Panc1 (cell line): ENCODE measurements at regions not wholly inside any gene's neighbourhood (a gene's known extent, or its start where the extent isn't known, plus 50 kb on each side); places are given as distances from the start of the nearest gene placed in this dataset.

Experiments
- CTCF ChIP-seq: fragments of 450-650 bp; IDR thresholded peaks from 2 replicates; pipeline ENCODE4 v1.5.1; 2017; ENCODE audit warnings: mild to moderate bottlenecking
- POLR2AphosphoS5 ChIP-seq: IDR thresholded peaks from 2 replicates; pipeline ENCODE4 v1.6.1; 2012; ENCODE audit warnings: mild to moderate bottlenecking, low read depth, low read length, moderate library complexity
- TF ChIP-seq, protein P1 (sequence below), 2 experiments: IDR thresholded peaks; 2 replicates each; pipeline ENCODE4 v1.6.1; 2011 to 2012; ENCODE audit warnings: low read depth in 2 of 2, control low read depth in 1 of 2, low read length in 1 of 2, mild to moderate bottlenecking in 1 of 2, moderate library complexity in 1 of 2; ENCODE audit not compliant: insufficient read depth in 1 of 2

DNA sequence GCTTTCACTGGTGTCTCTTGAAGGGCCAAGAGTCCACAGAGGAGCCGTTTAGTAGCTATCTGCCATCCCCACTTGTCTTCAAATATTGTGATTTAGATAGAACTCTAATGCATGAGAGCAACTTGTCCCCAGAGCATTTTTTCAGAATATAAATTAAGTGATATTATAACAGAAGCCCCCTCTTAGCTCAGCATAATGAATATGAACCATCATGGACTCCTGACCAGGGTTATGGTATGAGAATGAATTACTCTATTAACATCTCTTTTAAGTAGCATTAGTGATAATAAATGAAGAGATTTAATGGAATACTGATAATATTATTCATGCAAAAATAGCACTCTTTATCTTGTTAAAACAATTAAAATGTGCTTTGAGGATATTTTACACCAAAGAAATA is 709.6 kb downstream of the GALR1 start:
- TF ChIP-seq CTCF, result no peak
- no peak for TF ChIP-seq POLR2AphosphoS5
- TF ChIP-seq, protein P1, sequence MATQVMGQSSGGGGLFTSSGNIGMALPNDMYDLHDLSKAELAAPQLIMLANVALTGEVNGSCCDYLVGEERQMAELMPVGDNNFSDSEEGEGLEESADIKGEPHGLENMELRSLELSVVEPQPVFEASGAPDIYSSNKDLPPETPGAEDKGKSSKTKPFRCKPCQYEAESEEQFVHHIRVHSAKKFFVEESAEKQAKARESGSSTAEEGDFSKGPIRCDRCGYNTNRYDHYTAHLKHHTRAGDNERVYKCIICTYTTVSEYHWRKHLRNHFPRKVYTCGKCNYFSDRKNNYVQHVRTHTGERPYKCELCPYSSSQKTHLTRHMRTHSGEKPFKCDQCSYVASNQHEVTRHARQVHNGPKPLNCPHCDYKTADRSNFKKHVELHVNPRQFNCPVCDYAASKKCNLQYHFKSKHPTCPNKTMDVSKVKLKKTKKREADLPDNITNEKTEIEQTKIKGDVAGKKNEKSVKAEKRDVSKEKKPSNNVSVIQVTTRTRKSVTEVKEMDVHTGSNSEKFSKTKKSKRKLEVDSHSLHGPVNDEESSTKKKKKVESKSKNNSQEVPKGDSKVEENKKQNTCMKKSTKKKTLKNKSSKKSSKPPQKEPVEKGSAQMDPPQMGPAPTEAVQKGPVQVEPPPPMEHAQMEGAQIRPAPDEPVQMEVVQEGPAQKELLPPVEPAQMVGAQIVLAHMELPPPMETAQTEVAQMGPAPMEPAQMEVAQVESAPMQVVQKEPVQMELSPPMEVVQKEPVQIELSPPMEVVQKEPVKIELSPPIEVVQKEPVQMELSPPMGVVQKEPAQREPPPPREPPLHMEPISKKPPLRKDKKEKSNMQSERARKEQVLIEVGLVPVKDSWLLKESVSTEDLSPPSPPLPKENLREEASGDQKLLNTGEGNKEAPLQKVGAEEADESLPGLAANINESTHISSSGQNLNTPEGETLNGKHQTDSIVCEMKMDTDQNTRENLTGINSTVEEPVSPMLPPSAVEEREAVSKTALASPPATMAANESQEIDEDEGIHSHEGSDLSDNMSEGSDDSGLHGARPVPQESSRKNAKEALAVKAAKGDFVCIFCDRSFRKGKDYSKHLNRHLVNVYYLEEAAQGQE (IDR thresholded peaks at IDR 0.05; ENCODE audit: insufficient read depth in 1 of 2, low read depth in 2 of 2, low read length in 1 of 2), result no peak
